PC-3 (cell line): ENCODE measurements at regions not wholly inside any gene's neighbourhood (a gene's known extent, or its start where the extent isn't known, plus 50 kb on each side); places are given as distances from the start of the nearest gene placed in this dataset.

Experiments
- ATAC-seq: fragments of 200-7000 bp; cut with Tn5 transposase; 2 replicates; pipeline ENCODE4 v1.9.1; 2020; ENCODE audit warnings: mild to moderate bottlenecking, moderate library complexity
- BruUV-seq: library from RNA; stranded (reverse); fragments of 400-500 nt; replicated peaks from 2 replicates; lab custom pipeline; 2021; lab: Mats Ljungman, UMichigan
- CTCF ChIA-PET: fragments of 300-600 bp; sonication (Branson Sonifier 250); formaldehyde crosslinking; loops from one replicate; lab custom pipeline; 2022; ENCODE audit warnings: antibody characterized with exemption; lab: Charles Lee
- POLR2A ChIA-PET: fragments of 300-600 bp; sonication (Branson Sonifier 250); formaldehyde crosslinking; loops from one replicate; lab custom pipeline; 2022; ENCODE audit warnings: antibody characterized with exemption; ENCODE audit not compliant: unreplicated experiment; lab: Charles Lee
- DNase-seq: peaks from one replicate; pipeline ENCODE4 v3.0.0-alpha.2; 2015
- H2AFZ ChIP-seq: fragments of 300-600 bp; sonication (generic); 2 replicates; pipeline ENCODE4 v1.6.0; 2016; ENCODE audit warnings: antibody characterized with exemption, low read length
- H3F3A ChIP-seq: fragments of 300-600 bp; sonication (generic); one replicate; pipeline ENCODE4 v1.6.0; 2017; ENCODE audit warnings: antibody characterized with exemption, low read length, control low read depth, mild to moderate bottlenecking; ENCODE audit not compliant: unreplicated experiment
- H3K27ac ChIP-seq: fragments of 300-600 bp; sonication (generic); 2 replicates; pipeline ENCODE4 v1.5.1; 2016; ENCODE audit warnings: mild to moderate bottlenecking, low read length
- H3K27me3 ChIP-seq: fragments of 300-600 bp; sonication (generic); 2 replicates; pipeline ENCODE4 v1.6.1; 2016; ENCODE audit warnings: low read length, mixed read lengths
- H3K36me3 ChIP-seq: fragments of 300-600 bp; sonication (generic); 2 replicates; pipeline ENCODE4 v1.6.1; 2016; ENCODE audit warnings: low read depth, mixed run types, low read length, mixed read lengths
- H3K4me1 ChIP-seq: fragments of 300-600 bp; sonication (generic); 2 replicates; pipeline ENCODE4 v1.5.1; 2016; ENCODE audit warnings: low read length; ENCODE audit not compliant: insufficient read depth
- H3K4me2 ChIP-seq: fragments of 300-600 bp; sonication (generic); 2 replicates; pipeline ENCODE4 v1.6.0; 2016; ENCODE audit warnings: low read length
- H3K4me3 ChIP-seq: fragments of 300-600 bp; sonication (generic); 2 replicates; pipeline ENCODE4 v1.5.1; 2016; ENCODE audit warnings: mild to moderate bottlenecking, low read length, mixed read lengths
- H3K79me2 ChIP-seq: fragments of 300-600 bp; sonication (generic); 2 replicates; pipeline ENCODE4 v1.6.1; 2017; ENCODE audit warnings: low read length, mixed read lengths
- H3K9ac ChIP-seq: fragments of 300-600 bp; sonication (generic); 2 replicates; pipeline ENCODE4 v1.6.0; 2016; ENCODE audit warnings: mild to moderate bottlenecking, low read length
- H3K9me2 ChIP-seq: fragments of 300-600 bp; sonication (generic); replicated peaks from 2 replicates; pipeline ENCODE4 v1.6.1; 2016; ENCODE audit warnings: mixed run types, low read length, mixed read lengths
- H3K9me3 ChIP-seq: fragments of 300-600 bp; sonication (generic); 2 replicates; pipeline ENCODE4 v1.6.1; 2016; ENCODE audit warnings: low read length, mixed read lengths
- H4K20me1 ChIP-seq: fragments of 300-600 bp; sonication (generic); 2 replicates; pipeline ENCODE4 v1.6.1; 2016; ENCODE audit warnings: low read length, mixed read lengths
- EZH2 ChIP-seq: fragments of 300-600 bp; sonication (generic); IDR thresholded peaks from one replicate; pipeline ENCODE4 v1.6.1; 2017; ENCODE audit warnings: antibody characterized with exemption, mild to moderate bottlenecking, low read length; ENCODE audit not compliant: unreplicated experiment
- EZH2phosphoT487 ChIP-seq: fragments of 300-600 bp; sonication (generic); IDR thresholded peaks from 2 replicates; pipeline ENCODE4 v1.6.1; 2018; ENCODE audit warnings: mild to moderate bottlenecking, antibody characterized with exemption, low read length, borderline replicate concordance
- intact Hi-C: fragments of 100-400 bp; cut with micrococcal nuclease; formaldehyde crosslinking; loops from 2 replicates; pipeline ENCODE4 v1.9.0; 2023
- TF ChIP-seq, protein P1 (sequence below): fragments of 300-600 bp; sonication (generic); conservative IDR thresholded peaks from 2 replicates; pipeline ENCODE4 v1.5.1; 2017; ENCODE audit warnings: antibody characterized with exemption, low read depth, mild to moderate bottlenecking, low read length

- intact Hi-C loops: no loop called here
- TF ChIP-seq EZH2 (no peak), EZH2phosphoT487 (no peak)
- TF ChIP-seq, protein P1, sequence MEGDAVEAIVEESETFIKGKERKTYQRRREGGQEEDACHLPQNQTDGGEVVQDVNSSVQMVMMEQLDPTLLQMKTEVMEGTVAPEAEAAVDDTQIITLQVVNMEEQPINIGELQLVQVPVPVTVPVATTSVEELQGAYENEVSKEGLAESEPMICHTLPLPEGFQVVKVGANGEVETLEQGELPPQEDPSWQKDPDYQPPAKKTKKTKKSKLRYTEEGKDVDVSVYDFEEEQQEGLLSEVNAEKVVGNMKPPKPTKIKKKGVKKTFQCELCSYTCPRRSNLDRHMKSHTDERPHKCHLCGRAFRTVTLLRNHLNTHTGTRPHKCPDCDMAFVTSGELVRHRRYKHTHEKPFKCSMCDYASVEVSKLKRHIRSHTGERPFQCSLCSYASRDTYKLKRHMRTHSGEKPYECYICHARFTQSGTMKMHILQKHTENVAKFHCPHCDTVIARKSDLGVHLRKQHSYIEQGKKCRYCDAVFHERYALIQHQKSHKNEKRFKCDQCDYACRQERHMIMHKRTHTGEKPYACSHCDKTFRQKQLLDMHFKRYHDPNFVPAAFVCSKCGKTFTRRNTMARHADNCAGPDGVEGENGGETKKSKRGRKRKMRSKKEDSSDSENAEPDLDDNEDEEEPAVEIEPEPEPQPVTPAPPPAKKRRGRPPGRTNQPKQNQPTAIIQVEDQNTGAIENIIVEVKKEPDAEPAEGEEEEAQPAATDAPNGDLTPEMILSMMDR: no peak
- H3K27ac ChIP-seq: no peak overlapping the region
- H3K4me3 ChIP-seq: no peak overlapping the region
- ATAC-seq: no peak
- no peaks in the 10 kb centered on the region for H3K4me1 ChIP-seq
- H3F3A ChIP-seq: no peaks in the 10 kb centered on the region
- CTCF ChIA-PET: no interaction called here
- H3K4me2 ChIP-seq: no peak overlapping the region
- BruUV-seq: no TSS peak
- H3K9ac ChIP-seq: no peak overlapping the region
- H3K27me3 ChIP-seq: peaks cover 27% of the 10 kb centered on the region
- H2AFZ ChIP-seq: no peak overlapping the region
- H3K79me2 ChIP-seq: no peaks in the 10 kb centered on the region
- POLR2A ChIA-PET: no interaction called here
- no peaks in the 10 kb centered on the region for H3K9me2 ChIP-seq
- no peaks in the 10 kb centered on the region for H3K9me3 ChIP-seq
- DNase-seq: no peak
- no peaks in the 10 kb centered on the region for H4K20me1 ChIP-seq
- H3K36me3 ChIP-seq: no peaks in the 10 kb centered on the region
Observed at GRCh38 chr13:111947876-111948275, 119.1 kb upstream of the SOX1 start.

- Histone ChIP-seq H3K4me3 (no peak overlapping the region), H3K9me3 (no peaks in the 10 kb centered on the region)
Observed at GRCh38 chr13:111948281-111948680, 118.7 kb upstream of the SOX1 start.

DNA sequence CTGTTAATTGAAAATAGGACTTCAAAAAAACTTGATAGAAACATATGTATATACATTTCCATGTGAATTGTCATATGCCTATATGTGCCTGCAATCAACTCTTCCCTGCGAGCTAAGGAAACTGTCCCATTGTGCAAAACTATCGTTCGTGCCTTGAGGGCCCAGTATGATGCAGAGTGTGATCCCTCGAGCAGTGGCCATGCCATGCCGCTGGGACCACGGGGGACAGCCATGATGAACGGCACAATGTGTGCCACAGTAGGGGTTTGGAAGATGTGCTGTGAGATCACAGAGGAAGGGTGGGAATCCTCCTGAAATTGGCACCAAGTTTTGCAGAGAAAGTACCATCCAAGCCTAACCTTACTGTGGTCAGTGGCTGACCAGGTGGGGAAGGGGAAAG lies 118.1 kb upstream of the SOX1 start:
- H3K27ac ChIP-seq: no peak overlapping the region
- no peaks in the 10 kb centered on the region for H3K9me2 ChIP-seq
- no peaks in the 10 kb centered on the region for H3K9me3 ChIP-seq
- no peaks in the 10 kb centered on the region for H4K20me1 ChIP-seq
- no peak for ATAC-seq
- no peaks in the 10 kb centered on the region for H3K4me1 ChIP-seq
- H3K4me2 ChIP-seq: no peak overlapping the region
- ChIA-PET POLR2A (no interaction called here), CTCF (no interaction called here)
- no peaks in the 10 kb centered on the region for H3K36me3 ChIP-seq
- no TSS peak for BruUV-seq
- H3K4me3 ChIP-seq: no peak overlapping the region
- H3F3A ChIP-seq: no peaks in the 10 kb centered on the region
- intact Hi-C loops: no loop called here
- H2AFZ ChIP-seq: no peak overlapping the region
- H3K9ac ChIP-seq: no peak overlapping the region
- no peaks in the 10 kb centered on the region for H3K79me2 ChIP-seq
- TF ChIP-seq EZH2 (no peak), EZH2phosphoT487 (no peak)
- TF ChIP-seq, protein P1: no peak
- no peak for DNase-seq
- H3K27me3 ChIP-seq: peaks cover 27% of the 10 kb centered on the region

More at GRCh38 chr13:111948281-111948680, 118.7 kb upstream of the SOX1 start:
- no TSS peak for BruUV-seq
- Histone ChIP-seq H3K9me2 (no peaks in the 10 kb centered on the region), H3K4me2 (no peak overlapping the region), H3K4me1 (no peaks in the 10 kb centered on the region), H3K27me3 (peaks cover 27% of the 10 kb centered on the region), H3K27ac (no peak overlapping the region), H4K20me1 (no peaks in the 10 kb centered on the region), H3F3A (no peaks in the 10 kb centered on the region), H3K36me3 (no peaks in the 10 kb centered on the region), H3K79me2 (no peaks in the 10 kb centered on the region), H2AFZ (no peak overlapping the region), H3K9ac (no peak overlapping the region)
- TF ChIP-seq, protein P1: no peak
- TF ChIP-seq EZH2 (no peak), EZH2phosphoT487 (no peak)
- ATAC-seq: no peak
- ChIA-PET CTCF (no interaction called here), POLR2A (no interaction called here)
- DNase-seq: no peak
- intact Hi-C loops: no loop called here
